ENCODE measurements at regions not wholly inside any gene's neighbourhood (a gene's known extent, or its start where the extent isn't known, plus 50 kb on each side); places are given as distances from the start of the nearest gene placed in this dataset.

GRCh38 chr12:73935817-73936216, 601.8 kb upstream of the ATXN7L3B start:
- no peak overlapping the region for H3K4me3 ChIP-seq (ENCODE audit: low read depth, low read length)
- no peak for DNase-seq (ENCODE audit: low read depth)
- TF ChIP-seq, protein P1, sequence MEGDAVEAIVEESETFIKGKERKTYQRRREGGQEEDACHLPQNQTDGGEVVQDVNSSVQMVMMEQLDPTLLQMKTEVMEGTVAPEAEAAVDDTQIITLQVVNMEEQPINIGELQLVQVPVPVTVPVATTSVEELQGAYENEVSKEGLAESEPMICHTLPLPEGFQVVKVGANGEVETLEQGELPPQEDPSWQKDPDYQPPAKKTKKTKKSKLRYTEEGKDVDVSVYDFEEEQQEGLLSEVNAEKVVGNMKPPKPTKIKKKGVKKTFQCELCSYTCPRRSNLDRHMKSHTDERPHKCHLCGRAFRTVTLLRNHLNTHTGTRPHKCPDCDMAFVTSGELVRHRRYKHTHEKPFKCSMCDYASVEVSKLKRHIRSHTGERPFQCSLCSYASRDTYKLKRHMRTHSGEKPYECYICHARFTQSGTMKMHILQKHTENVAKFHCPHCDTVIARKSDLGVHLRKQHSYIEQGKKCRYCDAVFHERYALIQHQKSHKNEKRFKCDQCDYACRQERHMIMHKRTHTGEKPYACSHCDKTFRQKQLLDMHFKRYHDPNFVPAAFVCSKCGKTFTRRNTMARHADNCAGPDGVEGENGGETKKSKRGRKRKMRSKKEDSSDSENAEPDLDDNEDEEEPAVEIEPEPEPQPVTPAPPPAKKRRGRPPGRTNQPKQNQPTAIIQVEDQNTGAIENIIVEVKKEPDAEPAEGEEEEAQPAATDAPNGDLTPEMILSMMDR (IDR thresholded peaks at IDR 0.05; ENCODE audit: low read depth, low read length, missing control alignments), result no peak

GRCh38 chr12:73947326-73948026, 590.2 kb upstream of the ATXN7L3B start:
- DNase-seq (ENCODE audit: low read depth), result no peak
- TF ChIP-seq, protein P1 (IDR thresholded peaks at IDR 0.05; ENCODE audit: low read depth, low read length, missing control alignments), result no peak

GRCh38 chr12:73950507-73950906, 587.1 kb upstream of the ATXN7L3B start:
- TF ChIP-seq, protein P1 (IDR thresholded peaks at IDR 0.05; ENCODE audit: low read depth, low read length, missing control alignments), result no peak
- H3K4me3 ChIP-seq (ENCODE audit: low read depth, low read length), result no peak overlapping the region
- DNase-seq (ENCODE audit: low read depth), result no peak

More at GRCh38 chr12:73947326-73948026, 590.2 kb upstream of the ATXN7L3B start:
- H3K4me3 ChIP-seq (ENCODE audit: low read depth, low read length), result no peak overlapping the region

- TF ChIP-seq, protein P1 (IDR thresholded peaks at IDR 0.05; ENCODE audit: low read depth, low read length, missing control alignments), result no peak
- DNase-seq (ENCODE audit: low read depth), result no peak
- H3K4me3 ChIP-seq (ENCODE audit: low read depth, low read length), result no peak overlapping the region
Measured at GRCh38 chr12:73951956-73952703, 585.5 kb upstream of the ATXN7L3B start.

- TF ChIP-seq, protein P1 (IDR thresholded peaks at IDR 0.05; ENCODE audit: low read depth, low read length, missing control alignments), result no peak
- DNase-seq (ENCODE audit: low read depth), result no peak
- H3K4me3 ChIP-seq (ENCODE audit: low read depth, low read length), result no peak overlapping the region
Measured at GRCh38 chr12:73964641-73965040, 573.0 kb upstream of the ATXN7L3B start.

DNA sequence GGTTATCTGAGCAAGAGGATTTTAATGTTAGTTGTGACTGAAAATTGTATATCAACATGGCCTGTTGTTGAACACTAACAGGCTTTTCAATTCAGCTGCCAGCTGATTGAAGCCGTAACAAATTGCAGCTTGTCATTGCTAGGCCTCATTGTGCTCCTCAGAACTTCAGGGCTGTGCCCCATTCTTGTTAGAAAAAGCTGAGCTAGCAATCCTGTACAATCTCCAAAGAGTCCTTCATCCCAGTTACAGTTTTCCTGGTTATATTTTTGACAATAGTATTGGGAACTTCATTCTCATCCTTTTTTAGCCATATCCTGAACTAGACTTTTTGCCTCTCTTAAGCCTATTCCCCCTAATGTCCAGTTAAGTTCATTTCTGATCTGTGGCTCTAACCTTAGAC, 564.1 kb upstream of the ATXN7L3B start:
- H3K4me3 ChIP-seq (ENCODE audit: low read depth, low read length), result no peak overlapping the region
- TF ChIP-seq, protein P1 (IDR thresholded peaks at IDR 0.05; ENCODE audit: low read depth, low read length, missing control alignments), result no peak
- DNase-seq (ENCODE audit: low read depth), result no peak
